ENCODE measurements at regions not wholly inside any gene's neighbourhood (a gene's known extent, or its start where the extent isn't known, plus 50 kb on each side); places are given as distances from the start of the nearest gene placed in this dataset.

DNA sequence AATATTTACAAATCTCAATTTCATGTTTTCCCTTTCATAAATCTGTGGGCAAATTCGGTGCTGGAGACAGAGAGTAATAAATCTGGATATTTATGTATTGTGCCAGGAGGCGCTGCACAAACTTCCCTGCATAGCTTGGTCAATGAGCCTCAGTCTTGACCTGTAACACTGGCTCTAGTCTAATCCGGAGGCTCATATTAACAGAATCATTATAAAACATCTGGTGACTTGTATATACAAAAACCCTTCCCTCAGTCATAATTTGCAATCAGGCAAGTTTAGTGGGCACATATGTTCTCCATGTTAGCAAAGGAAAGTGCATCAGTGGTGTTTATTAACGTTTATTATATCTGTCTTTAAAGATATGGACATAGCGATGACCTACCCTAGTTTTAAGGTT, 104.0 kb upstream of the BNC2 start:
- Histone ChIP-seq H3K27ac (no peak overlapping the region), H3K27me3 (no peaks in the 10 kb centered on the region), H3K4me3 (no peak overlapping the region), H3K4me1 (no peaks in the 10 kb centered on the region), H3K36me3 (no peaks in the 10 kb centered on the region), H3K9me3 (no peaks in the 10 kb centered on the region)
- TF ChIP-seq, protein P1, sequence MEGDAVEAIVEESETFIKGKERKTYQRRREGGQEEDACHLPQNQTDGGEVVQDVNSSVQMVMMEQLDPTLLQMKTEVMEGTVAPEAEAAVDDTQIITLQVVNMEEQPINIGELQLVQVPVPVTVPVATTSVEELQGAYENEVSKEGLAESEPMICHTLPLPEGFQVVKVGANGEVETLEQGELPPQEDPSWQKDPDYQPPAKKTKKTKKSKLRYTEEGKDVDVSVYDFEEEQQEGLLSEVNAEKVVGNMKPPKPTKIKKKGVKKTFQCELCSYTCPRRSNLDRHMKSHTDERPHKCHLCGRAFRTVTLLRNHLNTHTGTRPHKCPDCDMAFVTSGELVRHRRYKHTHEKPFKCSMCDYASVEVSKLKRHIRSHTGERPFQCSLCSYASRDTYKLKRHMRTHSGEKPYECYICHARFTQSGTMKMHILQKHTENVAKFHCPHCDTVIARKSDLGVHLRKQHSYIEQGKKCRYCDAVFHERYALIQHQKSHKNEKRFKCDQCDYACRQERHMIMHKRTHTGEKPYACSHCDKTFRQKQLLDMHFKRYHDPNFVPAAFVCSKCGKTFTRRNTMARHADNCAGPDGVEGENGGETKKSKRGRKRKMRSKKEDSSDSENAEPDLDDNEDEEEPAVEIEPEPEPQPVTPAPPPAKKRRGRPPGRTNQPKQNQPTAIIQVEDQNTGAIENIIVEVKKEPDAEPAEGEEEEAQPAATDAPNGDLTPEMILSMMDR (IDR thresholded peaks at IDR 0.05) = no peak
- no peak for DNase-seq (ENCODE audit: low spot score)

DNA sequence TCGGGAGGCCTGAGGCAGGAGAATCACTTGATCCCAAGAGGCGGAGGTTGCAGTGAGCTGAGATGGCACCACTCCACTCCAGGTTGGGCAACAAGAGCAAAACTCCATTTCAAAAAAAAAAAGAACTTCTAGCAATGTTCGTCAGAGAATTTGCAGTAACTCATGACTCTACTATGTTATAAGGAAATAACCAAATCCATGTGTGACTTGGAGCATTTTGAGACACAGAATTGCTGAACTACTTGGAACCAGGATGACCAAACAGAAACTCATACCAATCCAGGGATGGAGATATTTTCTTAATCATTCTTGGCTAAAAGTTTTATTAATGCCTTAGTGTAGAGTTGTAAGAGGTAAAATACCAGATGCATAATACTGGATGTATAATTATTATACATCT, 99.9 kb upstream of the BNC2 start:
- no peak for DNase-seq (ENCODE audit: low spot score)
- no peaks in the 10 kb centered on the region for H3K27me3 ChIP-seq
- H3K9me3 ChIP-seq = no peaks in the 10 kb centered on the region
- H3K4me1 ChIP-seq = no peaks in the 10 kb centered on the region
- H3K36me3 ChIP-seq = no peaks in the 10 kb centered on the region
- no peak overlapping the region for H3K27ac ChIP-seq
- TF ChIP-seq, protein P1 (IDR thresholded peaks at IDR 0.05) = no peak
- no peak overlapping the region for H3K4me3 ChIP-seq

DNA sequence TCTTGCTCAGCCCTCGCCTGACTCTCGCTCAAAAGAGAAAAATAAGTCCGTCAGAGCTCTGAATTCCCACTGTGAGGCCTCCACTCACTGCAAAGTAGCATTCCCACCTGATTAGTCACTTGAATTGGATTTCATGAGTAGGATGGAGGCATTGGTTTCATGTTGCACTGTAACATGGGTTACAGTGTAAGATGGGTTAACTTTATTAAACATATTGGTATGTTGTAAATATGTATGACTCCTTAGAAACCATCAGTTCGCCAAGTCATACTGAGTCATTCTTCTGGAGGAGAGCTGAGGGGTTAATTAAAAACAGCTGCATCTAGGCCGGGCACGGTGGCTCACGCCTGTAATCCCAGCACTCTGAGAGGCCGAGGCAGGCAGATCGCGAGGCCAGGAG, 93.8 kb upstream of the BNC2 start:
- Histone ChIP-seq H3K27ac (no peak overlapping the region), H3K36me3 (no peaks in the 10 kb centered on the region), H3K27me3 (no peaks in the 10 kb centered on the region), H3K9me3 (no peaks in the 10 kb centered on the region), H3K4me1 (no peaks in the 10 kb centered on the region), H3K4me3 (no peak overlapping the region)
- DNase-seq (ENCODE audit: low spot score) = no peak
- TF ChIP-seq, protein P1 (IDR thresholded peaks at IDR 0.05) = no peak

DNA sequence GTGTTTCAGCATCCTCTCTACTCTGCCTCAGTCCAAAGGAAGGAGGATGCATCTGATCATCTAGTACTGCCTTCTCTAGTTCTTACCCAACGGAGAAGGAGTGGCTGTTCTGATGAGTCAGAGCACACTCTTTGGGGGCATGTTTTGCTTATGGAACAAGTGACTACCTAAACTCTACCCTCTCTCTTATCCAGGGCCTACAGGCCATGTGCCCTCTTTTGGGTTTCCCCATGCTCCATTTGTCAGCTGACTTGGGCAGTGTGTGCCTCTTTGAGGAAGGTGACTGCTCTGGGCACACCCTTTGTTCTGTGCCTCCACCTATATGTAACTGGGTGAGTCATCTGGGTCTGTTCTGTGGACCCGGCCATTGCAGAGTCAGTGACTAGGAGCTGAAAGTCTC, 89.6 kb upstream of the BNC2 start:
- H3K36me3 ChIP-seq = no peaks in the 10 kb centered on the region
- DNase-seq (ENCODE audit: low spot score) = no peak
- no peak overlapping the region for H3K27ac ChIP-seq
- no peaks in the 10 kb centered on the region for H3K9me3 ChIP-seq
- H3K27me3 ChIP-seq = no peaks in the 10 kb centered on the region
- H3K4me1 ChIP-seq = no peaks in the 10 kb centered on the region
- TF ChIP-seq, protein P1 (IDR thresholded peaks at IDR 0.05) = no peak
- no peak overlapping the region for H3K4me3 ChIP-seq

DNA sequence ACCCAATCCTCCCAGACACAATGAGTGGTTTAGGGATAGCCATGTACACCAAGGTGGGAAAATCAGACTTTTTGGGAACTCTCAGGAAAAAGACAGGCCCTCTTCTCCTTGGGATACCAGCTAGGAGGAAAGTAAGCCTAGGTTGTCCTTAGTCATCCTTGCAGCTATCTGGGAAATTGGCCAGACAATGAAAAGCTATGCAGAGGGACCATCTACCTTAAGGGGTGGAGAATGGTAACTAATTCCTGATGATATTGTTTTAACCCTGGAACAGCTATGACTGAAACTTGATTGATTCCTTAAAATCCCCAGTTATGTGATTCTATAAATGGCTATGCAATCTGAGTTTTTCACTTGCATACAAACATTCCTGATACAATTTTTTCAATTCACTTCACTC, 88.9 kb upstream of the BNC2 start:
- no peaks in the 10 kb centered on the region for H3K27me3 ChIP-seq
- TF ChIP-seq, protein P1 (IDR thresholded peaks at IDR 0.05) = no peak

DNA sequence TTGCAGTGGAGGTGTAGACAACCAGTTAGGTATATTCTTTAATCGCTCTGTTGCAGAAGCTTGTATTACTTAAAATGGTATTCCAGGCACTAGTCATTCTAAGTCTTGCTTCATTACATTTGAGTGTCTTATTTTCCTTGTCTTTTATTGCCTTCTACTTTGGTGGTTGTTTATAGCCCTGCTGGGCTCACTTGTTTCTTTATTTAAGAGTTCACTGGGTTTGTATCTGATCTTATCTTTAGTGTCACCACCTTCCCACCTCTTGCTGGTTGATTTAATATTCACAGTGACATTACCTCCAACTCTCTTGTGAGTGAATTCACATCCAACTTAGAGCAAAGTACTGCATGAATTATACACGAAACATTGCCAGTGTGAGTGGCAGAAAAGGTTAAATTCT, 83.6 kb upstream of the BNC2 start:
- Histone ChIP-seq H3K27me3 (no peaks in the 10 kb centered on the region), H3K27ac (no peak overlapping the region), H3K4me3 (no peak overlapping the region), H3K36me3 (no peaks in the 10 kb centered on the region), H3K4me1 (no peaks in the 10 kb centered on the region), H3K9me3 (no peaks in the 10 kb centered on the region)
- no peak for DNase-seq (ENCODE audit: low spot score)
- TF ChIP-seq, protein P1 (IDR thresholded peaks at IDR 0.05) = no peak

More for the DNA sequence above, 88.9 kb upstream of the BNC2 start:
- Histone ChIP-seq H3K27ac (no peak overlapping the region), H3K36me3 (no peaks in the 10 kb centered on the region), H3K4me1 (no peaks in the 10 kb centered on the region), H3K9me3 (no peaks in the 10 kb centered on the region), H3K4me3 (no peak overlapping the region)
- no peak for DNase-seq (ENCODE audit: low spot score)
